GM18517 (cell line): ENCODE measurements at regions not wholly inside any gene's neighbourhood (a gene's known extent, or its start where the extent isn't known, plus 50 kb on each side); places are given as distances from the start of the nearest gene placed in this dataset.
A peak's percentile ranks its signal among the peaks of the same experiment; 100 is the strongest.
"Not testable (repeated sequence)": the region's sequence is repeated elsewhere in the genome, so short reads cannot be mapped to it uniquely, and the experiment has no call there.

Source experiments
- ATAC-seq: cut with Tn5 transposase; IDR thresholded peaks from one replicate; pipeline ENCODE4 v1.9.1; 2021; ENCODE audit warnings: mild to moderate bottlenecking, moderate library complexity; ENCODE audit not compliant: unreplicated experiment

DNA sequence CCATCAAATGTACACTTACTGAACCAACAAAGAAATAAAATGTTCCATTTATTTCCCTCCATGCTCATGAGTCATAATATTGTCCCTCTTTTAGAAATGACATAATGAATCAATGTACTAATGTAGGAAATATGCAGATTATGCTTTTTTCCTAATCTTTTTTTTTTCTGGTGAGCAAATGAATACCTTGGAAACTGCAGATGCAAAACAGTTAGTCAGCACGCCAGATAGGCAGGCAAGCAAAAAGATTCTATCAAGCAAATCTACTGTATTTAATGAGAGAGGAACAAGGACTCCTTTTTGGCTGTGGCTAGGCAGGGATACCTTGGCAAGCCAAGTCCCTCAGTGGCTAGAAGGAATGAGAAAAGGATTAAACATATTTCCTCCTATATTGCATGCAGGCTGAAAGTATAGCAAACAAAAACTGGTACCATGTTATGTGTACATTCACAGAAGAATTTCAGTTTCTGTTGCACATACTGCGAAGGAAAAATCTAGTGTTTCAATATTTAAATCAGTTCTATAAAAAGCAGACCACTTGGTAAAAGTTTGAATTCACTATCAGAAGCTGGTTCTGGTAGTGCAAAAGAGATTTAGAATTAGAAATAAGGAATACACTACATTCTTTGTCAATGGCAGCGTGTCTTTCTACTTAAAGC is 605.4 kb downstream of the TLE1 start:
- peak; percentile 86 for ATAC-seq

DNA sequence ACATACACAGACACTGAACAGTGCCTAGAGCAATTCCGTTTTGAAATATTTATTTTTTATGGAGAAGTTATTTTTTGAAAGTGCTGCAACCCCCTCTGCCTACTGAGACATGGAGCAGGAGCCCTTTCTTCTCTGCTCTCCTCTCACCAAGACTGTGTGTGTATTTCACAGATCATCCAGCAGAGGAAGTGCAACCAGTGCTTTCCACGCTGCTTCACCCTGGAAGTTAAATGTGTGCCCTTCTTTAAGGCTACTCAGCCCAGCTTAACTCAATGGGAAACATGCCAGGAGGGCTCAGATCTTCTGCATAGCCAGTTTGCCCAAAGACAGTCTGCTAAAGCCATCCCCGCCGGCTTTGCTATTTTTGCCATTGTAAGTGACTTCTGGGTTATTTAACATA is 606.3 kb downstream of the TLE1 start:
- ATAC-seq: no peak

DNA sequence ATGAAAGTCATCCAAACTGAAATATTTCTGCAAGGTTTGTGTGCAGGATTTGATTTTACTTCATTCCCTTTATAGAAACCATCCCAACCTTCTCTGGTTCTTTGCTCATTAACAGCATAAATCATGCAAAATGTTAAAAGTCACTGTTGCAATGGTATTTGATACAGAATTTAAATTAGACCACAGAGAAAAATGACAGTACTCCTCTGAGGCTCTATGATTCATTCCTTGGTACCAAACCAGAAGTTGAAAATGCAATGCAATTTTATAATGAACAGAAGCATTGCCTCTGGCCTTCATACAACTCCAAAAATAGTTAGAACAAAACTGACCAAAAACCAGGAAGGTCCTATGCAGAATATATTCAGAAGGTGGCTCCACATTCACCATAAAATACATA is 607.1 kb downstream of the TLE1 start:
- ATAC-seq: no peak

DNA sequence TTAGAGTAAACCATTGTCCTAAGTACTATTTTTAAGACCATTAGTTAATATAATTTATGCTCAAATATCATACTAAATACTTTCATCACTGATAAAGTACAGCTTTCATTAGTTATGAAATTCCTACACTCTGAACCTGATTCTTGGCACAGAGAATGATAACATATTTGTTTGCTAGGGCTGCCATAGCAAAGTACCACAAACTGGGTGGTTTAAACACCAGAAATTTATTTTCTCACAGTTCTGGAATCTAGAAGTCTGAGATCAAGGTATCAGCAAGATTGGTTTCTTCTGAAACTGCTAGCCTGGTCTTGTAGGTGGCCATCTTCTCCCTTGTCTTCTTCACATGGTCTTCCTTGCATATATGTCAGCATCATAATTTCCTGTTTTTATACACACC is 608.4 kb downstream of the TLE1 start:
- ATAC-seq: no peak

DNA sequence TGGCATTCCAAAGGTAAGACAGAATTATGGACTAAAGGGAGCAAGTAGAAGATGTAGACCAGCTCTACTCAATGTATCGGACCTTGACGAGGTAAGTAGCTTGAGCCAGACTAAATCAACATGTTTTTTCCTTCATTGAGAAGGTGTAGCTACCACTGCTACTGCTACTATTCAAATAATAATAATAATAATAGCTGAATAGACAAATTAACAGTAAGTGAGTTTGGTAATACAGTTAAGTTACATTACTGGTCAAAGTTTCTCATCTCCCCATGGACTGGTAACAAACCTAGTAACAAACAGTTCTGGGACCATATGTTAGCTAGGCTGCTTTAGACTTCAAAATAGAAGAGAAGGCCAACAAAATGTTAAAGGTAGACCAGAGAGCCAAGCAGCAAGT is 609.2 kb downstream of the TLE1 start:
- ATAC-seq: no peak

DNA sequence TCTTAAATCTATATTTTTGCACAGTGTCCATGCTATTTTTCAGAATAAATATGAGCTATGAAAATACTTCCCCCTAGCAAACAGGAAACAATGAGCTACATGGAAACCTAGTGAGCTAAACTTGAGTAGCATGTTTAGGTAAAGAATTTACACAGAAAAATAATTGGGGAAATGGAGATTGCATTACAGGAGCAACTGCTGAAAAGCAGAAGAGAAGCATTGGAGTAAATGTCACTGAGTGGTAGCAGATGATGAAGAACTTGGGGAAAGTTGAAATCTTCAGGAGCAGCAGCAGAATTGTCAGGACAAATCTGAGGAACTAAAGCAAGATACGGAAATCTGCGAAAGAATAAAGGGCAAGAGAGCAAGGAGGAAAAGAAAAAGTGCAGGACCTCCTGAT is 610.3 kb downstream of the TLE1 start:
- no peak for ATAC-seq

DNA sequence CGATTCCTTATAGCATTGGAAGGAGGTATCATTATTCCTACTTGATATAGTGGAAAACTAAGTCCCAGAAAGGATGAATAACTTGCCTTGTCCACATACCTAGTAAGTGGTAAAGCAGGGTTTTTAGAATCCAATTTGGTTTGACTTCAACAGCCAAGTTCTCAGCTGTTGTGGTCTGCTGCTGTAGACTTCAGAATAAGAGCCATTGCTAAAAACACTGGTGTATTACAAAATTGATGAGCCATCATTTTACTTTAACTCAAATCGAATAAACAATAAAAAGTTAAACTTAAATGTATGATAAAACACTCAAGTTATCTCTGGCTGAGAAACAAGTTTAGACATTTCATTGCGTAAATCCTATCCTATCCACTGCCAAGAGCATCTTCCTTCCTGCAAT is 610.8 kb downstream of the TLE1 start:
- no peak for ATAC-seq

DNA sequence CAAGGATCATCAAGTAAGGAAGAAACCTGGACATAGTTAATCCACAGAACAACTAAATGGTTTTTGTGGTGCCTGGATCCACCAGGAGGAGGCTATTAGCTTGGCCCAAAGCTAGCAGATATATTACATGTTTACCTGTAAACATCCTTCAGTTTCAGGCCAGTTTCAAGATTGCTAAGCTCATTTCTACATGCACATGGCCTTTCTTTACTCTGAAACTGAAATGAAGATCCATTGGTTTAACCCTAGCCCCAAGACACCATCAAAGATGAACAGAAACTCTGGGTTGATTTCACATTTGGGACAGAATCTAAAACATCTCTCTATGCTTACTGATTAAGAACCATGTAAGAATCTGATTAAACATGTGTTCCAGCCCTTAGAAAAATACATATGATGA is 611.8 kb downstream of the TLE1 start:
- peak; percentile 61 for ATAC-seq

DNA sequence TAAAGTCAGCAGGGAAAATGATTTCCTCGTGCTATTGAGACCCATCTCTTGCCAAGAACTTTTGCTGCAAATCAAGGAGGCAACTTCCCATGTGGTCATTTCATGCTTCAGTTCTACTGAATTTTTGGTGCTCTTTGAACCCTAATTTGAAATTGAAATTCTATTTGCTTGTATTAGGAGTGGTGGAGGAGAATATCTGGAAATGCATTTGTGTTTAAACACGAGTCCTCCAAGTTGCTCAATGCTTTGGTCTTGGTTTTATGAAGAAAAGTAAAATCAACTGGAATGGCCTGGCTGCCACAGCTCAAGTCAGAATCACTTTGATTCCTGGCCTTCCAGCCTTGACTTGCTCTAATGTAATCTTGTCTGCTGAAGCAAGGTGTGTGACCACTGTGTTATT is 613.2 kb downstream of the TLE1 start:
- no peak for ATAC-seq

DNA sequence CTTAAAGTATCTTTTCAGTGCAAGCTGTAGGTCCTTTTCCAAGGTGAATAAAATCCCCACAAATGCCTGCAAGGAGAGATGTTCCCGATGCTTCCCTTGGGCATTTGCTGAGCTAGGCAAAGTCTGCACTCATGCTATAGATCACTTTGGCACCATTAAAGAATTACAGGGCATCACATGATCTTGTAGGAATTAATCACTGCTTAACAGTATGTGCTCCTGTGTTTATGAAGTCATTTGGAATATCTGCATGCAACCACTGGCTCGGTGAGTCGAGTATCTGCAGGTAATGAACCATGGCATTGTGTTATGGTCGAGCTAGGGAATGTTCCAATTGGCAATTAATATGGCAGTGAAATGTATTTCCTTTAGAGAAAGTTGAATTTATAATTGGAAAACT is 615.1 kb downstream of the TLE1 start:
- ATAC-seq: no peak

DNA sequence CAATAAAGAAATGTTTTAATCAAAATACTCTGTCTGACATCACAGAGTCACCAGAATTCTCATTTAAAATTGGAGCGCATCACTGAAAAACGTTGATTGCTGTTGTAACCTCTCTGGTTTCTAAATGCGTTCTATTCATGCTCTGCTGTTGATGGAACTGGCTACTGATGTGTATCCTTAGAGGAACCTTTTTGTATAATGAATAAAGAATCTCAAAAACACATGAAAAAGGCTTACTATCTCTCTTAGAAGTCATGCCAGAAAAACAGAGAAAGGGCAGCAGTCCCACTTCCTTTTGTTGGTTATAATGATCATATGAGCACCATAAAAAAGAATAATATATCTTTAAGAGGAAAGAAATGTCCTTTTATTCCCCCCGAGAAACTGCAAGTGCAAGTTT is 615.5 kb downstream of the TLE1 start:
- no peak for ATAC-seq

DNA sequence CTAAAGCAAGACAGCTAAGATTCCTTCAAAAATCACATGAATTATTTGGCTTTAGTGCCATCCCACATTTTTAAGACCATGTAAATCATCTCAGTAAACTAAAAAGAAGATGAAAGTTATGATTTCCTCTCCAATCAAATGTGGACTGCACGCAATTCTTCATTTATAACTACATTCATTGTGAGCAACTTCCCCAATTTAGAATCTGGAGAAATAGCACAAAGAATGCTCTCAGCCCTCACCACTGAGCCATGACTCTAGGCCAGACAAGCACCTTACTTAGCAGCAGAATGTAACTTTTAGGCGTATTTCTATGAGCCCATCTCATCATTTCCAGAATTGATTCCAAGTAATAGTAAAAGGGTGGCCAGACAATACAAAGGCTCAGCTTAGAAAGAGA is 616.6 kb downstream of the TLE1 start:
- ATAC-seq: no peak

DNA sequence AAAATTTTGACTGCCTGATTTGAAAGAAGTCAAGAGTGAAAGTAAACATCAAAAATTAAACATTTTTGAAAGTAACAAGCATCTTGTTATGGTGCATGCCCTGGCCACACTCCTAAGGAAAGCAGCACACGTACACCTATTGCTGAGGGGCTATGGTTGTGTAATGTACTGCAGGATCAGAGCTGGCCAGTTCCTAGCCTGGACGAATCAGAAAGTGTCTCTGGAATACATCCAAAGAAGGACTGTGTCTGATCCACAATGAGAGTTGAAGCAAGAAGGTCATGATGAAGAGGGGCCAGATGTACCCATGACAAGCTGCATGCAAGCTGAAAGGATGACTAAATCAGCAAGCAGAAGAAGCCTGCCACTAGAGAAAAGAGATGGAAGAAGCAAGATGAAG is 618.2 kb downstream of the TLE1 start:
- ATAC-seq: no peak

DNA sequence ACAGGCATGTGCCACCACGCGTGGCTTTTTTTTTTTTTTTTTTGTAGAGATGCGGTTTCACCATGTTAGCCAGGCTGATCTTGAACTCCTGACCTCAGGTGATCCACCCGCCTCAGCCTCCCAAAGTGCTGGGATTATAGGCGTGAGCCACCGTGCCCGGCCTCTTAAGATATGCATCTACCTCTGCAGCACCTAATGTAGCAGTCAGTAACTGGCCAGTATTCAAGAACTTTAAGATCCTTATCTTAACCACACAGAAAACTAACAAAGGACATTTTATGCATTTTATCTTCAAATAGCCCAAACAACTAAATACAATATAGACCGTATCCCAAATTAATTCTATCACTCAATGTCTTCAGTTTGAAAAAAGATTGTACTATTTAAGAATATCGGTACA is 618.7 kb downstream of the TLE1 start:
- no peak for ATAC-seq

DNA sequence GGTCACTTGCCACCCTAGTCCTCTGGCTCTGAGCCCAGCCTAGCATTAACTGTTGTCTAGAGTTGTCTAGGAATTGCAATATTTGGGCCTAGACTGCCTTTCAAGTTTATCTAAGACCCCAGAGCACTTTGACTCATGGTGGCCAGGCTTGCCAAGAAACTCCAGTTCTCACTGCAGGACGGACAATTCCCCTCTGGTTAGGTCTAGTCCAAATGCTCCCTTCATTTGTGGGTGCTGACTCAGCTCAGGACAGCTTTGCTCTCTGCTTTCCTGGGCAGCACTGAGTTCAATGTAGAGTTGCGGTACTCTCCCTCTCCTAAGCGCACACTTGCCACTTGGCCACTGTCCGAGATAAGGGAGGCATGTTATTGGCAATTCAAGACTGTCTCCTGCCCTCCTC is 619.4 kb downstream of the TLE1 start:
- no peak for ATAC-seq

DNA sequence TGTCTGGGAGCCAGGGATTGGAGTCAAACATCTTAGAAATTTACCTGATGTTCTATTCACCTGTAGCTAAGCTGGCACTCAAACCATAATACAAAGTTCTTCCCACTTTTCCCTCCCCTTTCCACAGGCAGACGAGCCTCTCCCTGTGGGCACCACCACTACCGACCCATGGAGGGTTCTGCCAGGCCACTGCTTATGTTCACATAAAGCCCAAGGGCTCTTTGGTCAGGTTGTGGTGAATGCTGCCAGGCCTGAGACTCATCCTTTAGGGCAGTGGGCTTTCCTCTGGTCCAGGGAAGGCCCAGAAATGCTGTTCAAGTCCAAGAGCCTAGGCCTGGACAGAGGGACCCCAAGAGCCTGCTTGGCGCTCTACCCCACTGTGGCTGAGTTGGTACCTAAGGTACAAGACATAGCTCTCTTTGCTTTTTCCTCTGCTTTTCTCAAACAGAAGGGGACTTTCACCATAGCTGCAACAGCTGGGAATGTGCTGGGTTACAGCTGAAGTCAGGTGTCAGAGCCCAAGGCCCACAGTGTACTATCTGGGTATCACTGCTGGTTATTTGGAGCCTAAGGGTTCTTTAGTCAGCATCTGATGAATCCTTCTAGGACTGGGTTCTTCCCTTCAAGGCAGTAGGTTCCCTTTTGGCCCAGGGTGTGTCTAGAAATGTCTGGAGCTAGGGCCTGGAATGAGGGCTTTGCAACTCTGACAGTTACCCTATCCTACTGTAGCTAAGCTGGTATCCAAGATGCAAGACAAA is 620.1 kb downstream of the TLE1 start:
- no peak for ATAC-seq

DNA sequence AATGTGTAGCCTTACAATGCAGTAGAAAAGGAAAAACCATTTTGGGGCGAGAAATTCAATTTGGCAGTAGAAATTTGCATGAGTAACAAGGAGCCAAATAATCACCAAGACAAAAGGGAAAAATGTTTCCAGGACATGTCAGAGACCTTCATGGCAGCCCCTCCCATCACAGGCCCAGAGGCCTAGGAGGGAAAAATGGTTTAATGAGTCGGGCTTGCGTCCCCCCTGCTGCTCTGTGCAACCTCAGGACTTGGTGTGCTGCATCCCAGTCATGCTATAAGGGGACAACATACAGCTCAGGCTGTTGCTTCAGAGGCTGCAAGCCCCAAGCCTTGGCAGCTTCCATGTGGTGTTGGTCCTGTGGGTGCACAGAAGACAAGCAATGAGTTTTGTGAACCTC is 626.4 kb downstream of the TLE1 start:
- not testable (repeated sequence) for ATAC-seq

DNA sequence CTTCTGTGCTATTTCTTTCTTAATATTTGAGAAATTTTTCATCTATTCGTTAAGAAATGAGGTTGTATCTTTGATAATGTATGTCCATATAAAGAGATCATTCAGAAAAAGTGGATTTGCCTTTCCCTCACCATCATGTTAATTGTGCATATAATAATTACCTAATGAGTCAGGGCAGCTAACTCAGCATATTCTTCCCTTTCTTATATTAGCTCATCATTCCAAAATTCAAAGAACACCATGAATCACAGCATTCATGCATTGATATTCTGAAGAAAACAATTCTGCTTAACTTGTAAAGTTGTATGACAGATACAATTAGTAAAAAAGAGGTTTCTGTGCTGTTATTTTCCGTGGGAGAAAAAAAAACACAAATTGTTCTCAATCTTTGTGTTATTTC is 630.6 kb downstream of the TLE1 start:
- no peak for ATAC-seq

DNA sequence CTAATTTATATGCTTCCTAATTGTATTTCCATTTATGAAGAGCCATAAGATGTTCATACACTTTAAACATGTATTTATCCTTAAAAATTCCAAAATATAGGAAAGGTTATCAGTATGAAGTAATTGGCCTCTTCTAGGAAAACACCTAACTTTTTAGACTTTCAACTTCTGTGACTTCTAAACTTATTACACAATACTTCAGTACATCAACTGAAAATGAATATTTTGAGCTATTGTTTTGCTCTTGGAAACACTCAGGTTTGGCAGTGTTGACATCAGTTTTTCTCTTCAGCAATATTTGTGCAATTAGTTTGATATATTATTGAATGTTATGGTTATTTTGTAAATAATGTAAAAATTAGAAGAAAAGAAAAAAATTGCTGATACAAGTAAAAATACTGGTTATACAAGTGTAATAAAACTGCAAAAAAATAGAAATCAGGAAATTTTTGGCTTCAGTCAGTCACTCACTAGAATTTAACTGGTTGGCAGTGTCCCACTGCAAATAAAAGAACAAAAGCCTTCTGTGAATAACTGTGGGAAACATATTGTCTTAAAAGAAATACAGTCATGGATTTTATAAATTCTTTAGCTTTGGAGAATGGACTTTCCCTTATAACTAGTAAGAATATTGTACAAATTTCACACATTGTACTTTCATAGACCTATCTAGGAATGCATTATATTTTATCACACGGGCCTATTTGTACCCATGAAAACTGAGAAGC is 635.9 kb downstream of the TLE1 start:
- no peak for ATAC-seq

DNA sequence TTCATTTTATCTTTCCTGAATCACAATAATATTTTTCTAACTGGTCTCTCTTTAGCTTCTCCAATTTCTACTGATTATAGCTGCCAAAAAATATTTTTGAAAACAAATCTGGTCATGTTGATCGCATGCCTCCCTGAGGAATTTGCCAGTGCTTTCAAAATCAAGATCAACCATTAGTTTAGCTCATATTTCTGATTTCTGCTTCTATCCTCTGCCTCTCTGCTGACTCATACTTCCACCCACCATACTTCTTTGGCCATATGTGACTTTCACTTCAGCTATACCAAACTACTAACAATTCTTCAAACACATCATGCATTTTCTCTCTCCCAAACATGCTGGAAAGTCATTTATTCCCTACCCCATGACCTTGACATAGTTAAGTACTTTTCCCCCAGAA is 636.5 kb downstream of the TLE1 start:
- ATAC-seq: no peak

DNA sequence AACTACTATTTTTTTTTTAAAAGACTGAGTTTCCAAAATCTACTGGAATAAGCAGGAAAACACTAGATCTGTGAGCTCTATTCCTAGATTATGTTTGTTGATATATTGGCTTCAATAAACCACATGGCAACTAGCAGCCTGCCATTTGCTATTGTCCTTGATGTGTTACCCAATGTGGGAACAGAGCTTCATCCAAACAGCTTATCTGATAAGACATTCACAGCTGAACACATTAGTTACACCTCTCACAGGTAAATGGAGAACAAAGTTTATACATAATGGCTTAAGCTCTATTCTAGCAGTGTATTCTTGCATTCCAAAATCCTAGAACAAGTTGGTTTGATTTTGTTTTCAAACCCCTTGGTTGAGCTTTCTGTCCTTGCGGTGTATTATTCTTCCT is 642.1 kb downstream of the TLE1 start:
- ATAC-seq: no peak

DNA sequence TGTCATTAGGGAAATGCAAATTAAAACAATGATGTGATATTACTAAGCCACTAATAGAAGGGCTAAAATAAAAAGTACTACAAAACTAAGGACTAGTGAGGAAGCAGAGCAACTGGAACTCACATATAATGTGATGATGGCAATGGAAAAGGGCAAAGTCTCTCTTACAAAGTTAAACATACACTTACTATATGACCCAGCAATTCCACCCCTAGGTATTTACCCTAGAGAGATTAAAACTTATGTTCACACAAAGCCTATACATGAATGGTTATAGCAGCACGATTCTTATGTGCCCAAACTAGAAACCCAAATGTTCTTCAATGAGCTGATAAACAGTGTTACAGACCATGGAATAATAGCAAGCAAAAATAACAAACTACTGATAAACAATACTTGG is 643.7 kb downstream of the TLE1 start:
- no peak for ATAC-seq
